B cell (primary cell): ENCODE measurements at regions not wholly inside any gene's neighbourhood (a gene's known extent, or its start where the extent isn't known, plus 50 kb on each side); places are given as distances from the start of the nearest gene placed in this dataset.

Source experiments
- ATAC-seq: fragments of 200-7000 bp; cut with Tn5 transposase; one replicate; pipeline ENCODE4 v1.10.0; 2021; ENCODE audit warnings: low read depth, mild to moderate bottlenecking, moderate number of reproducible peaks, moderate library complexity
- CTCF ChIA-PET: fragments of 350-600 bp; sonication (Branson Sonifier 250); formaldehyde crosslinking; loops from one replicate; lab custom pipeline; 2021; ENCODE audit warnings: antibody characterized with exemption, inconsistent platforms; lab: Charles Lee
- POLR2A ChIA-PET: fragments of 350-600 bp; sonication (Branson Sonifier 250); formaldehyde crosslinking; loops from one replicate; lab custom pipeline; 2021; ENCODE audit warnings: antibody characterized with exemption; lab: Charles Lee
- DNase-seq: peaks from one replicate; pipeline ENCODE4 v3.0.0; 2013
- H2AFZ ChIP-seq: 2 replicates; pipeline ENCODE4 v1.6.1; 2012; ENCODE audit warnings: mild to moderate bottlenecking, low read depth, low read length; ENCODE audit not compliant: insufficient read depth, poor library complexity, severe bottlenecking
- H3K27ac ChIP-seq, 2 donors: 1 replicate in 1 of 2; 2 replicates in 1 of 2; pipeline ENCODE4 v1.5.1; 2012 to 2013; ENCODE audit warnings: low read length in 2 of 2, mild to moderate bottlenecking in 2 of 2, moderate library complexity in 1 of 2
- H3K27me3 ChIP-seq, 4 experiments: fragments of 200-600 bp in 1 of 4; sonication (generic) in 1 of 4; replicated peaks in 1 of 4; 1 replicate in 2 of 4; 2 replicates in 2 of 4; pipeline versions ENCODE4 v1.6.1 to v1.7.0; 2013 to 2016; ENCODE audit warnings: low read length in 3 of 4, mild to moderate bottlenecking in 2 of 4, mixed read lengths in 1 of 4, moderate library complexity in 1 of 4; ENCODE audit not compliant: insufficient read depth in 4 of 4, control insufficient read depth in 3 of 4; ENCODE audit errors: control extremely low read depth in 1 of 4
- H3K36me3 ChIP-seq, 2 experiments: replicated peaks in 1 of 2; 1 replicate in 1 of 2; 2 replicates in 1 of 2; pipeline versions ENCODE4 v1.6.1 to v1.7.1; 2013; ENCODE audit warnings: low read length in 1 of 2; ENCODE audit not compliant: insufficient read depth in 2 of 2, control insufficient read depth in 1 of 2; ENCODE audit errors: control extremely low read depth in 1 of 2, extremely low read depth in 1 of 2
- H3K4me1 ChIP-seq, 2 donors: fragments of 200-600 bp in 1 of 2; sonication (generic) in 1 of 2; 1 replicate in 1 of 2; 2 replicates in 1 of 2; pipeline versions ENCODE4 v1.5.1 to v1.6.1; 2013 to 2017; ENCODE audit warnings: low read length in 2 of 2; ENCODE audit not compliant: control insufficient read depth in 2 of 2, insufficient read depth in 2 of 2
- H3K4me2 ChIP-seq: replicated peaks from 2 replicates; pipeline ENCODE3; 2012; ENCODE audit warnings: mild to moderate bottlenecking, low read depth, low read length; ENCODE audit not compliant: poor library complexity, severe bottlenecking
- H3K4me3 ChIP-seq, 5 experiments: fragments of 200-600 bp in 1 of 5; sonication (generic) in 1 of 5; 1 replicate in 3 of 5; 2 replicates in 2 of 5; pipeline versions ENCODE4 v1.5.1 to v1.7.0; 2011 to 2016; ENCODE audit warnings: low read length in 4 of 5, mild to moderate bottlenecking in 4 of 5, low read depth in 2 of 5, control low read depth in 1 of 5, moderate library complexity in 1 of 5; ENCODE audit not compliant: insufficient read depth in 1 of 5; ENCODE audit errors: control extremely low read depth in 1 of 5, extremely low read depth in 1 of 5
- H3K79me2 ChIP-seq: fragments of 200-600 bp; sonication (generic); one replicate; pipeline ENCODE4 v1.6.0; 2016; ENCODE audit warnings: low read length; ENCODE audit not compliant: control insufficient read depth, insufficient read depth
- H3K9ac ChIP-seq: fragments of 200-600 bp; sonication (generic); 2 replicates; pipeline ENCODE4 v1.6.1; 2017; ENCODE audit warnings: mild to moderate bottlenecking, low read length, moderate library complexity
- H3K9me3 ChIP-seq, 3 donors: one replicate each; pipeline versions ENCODE4 v1.6.1 to v1.7.1; 2013; ENCODE audit warnings: low read length in 2 of 3; ENCODE audit not compliant: control insufficient read depth in 2 of 3, insufficient read depth in 1 of 3; ENCODE audit errors: control extremely low read depth in 1 of 3
- H4K20me1 ChIP-seq: 2 replicates; pipeline ENCODE4 v1.6.0; 2012; ENCODE audit warnings: mild to moderate bottlenecking, low read length; ENCODE audit not compliant: insufficient read depth, control insufficient read depth, poor library complexity, severe bottlenecking
- H3K27ac Mint-ChIP-seq: one replicate; pipeline ENCODE4 v1.8.0; 2021; ENCODE audit warnings: mixed read lengths
- H3K27me3 Mint-ChIP-seq: one replicate; pipeline ENCODE4 v1.8.0; 2021; ENCODE audit warnings: mixed read lengths
- H3K4me1 Mint-ChIP-seq: one replicate; pipeline ENCODE4 v1.8.0; 2021; ENCODE audit warnings: mixed read lengths
- H3K4me3 Mint-ChIP-seq: one replicate; pipeline ENCODE4 v1.8.0; 2021; ENCODE audit warnings: mixed read lengths
- H3K9me3 Mint-ChIP-seq: one replicate; pipeline ENCODE4 v1.8.0; 2022; ENCODE audit warnings: mixed read lengths; ENCODE audit not compliant: insufficient read depth
- EZH2 ChIP-seq: IDR thresholded peaks from 2 replicates; pipeline ENCODE4 v1.6.1; 2012; ENCODE audit warnings: borderline replicate concordance, low read depth, mild to moderate bottlenecking, moderate library complexity, low read length; ENCODE audit not compliant: insufficient read depth, poor library complexity, severe bottlenecking
- WGBS: methylation state at CpG from one replicate; pipeline ENCODE4 v1.1.5; 2013; ENCODE audit warnings: missing lambda C conversion rate; ENCODE audit not compliant: insufficient coverage; 5-methylcytosine and 5-hydroxymethylcytosine counted together
- intact Hi-C: fragments of 100-400 bp; cut with micrococcal nuclease; formaldehyde crosslinking; loops from one replicate; pipeline ENCODE4 v1.10.0; 2022
- TF ChIP-seq, protein P1 (sequence below): fragments of 200-600 bp; IDR thresholded peaks from one replicate; pipeline ENCODE4 v1.8.0; 2022; ENCODE audit warnings: antibody characterized with exemption, mild to moderate bottlenecking

DNA sequence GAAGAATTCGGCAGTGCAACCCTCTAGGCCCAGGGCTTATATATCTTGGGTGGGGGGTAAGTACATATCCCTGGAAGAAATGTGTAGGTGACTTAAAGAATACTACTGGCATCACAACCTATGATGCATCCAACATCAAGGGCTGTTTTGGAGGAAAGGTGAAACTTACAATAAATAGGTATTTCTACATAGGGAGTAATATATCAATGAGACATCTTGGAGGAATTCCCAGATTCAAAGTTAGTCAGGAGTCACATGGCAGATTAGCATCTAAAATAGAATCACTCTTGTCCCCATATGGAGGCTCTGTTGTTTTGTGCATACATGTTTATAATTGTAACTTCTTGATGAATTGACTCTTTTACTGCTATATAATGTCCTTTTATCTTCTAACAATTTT is 375.5 kb downstream of the PAX1 start:
- no peaks in the 10 kb centered on the region for H3K4me1 ChIP-seq
- H3K79me2 ChIP-seq: no peaks in the 10 kb centered on the region
- CTCF ChIA-PET: no interaction called here
- ATAC-seq (no peak), DNase-seq (no peak)
- peaks cover 0 to 1% (median 0%) of the 10 kb centered on the region in 3 donors for H3K9me3 ChIP-seq
- POLR2A ChIA-PET: no interaction called here
- no peaks in the 10 kb centered on the region for H4K20me1 ChIP-seq
- Mint-ChIP-seq H3K9me3 (no peaks in the 10 kb centered on the region), H3K27ac (no peak overlapping the region), H3K4me1 (no peaks in the 10 kb centered on the region), H3K27me3 (no peaks in the 10 kb centered on the region), H3K4me3 (no peak overlapping the region)
- WGBS: no CpG with 5 or more reads among the region's 1 CpG
- H3K36me3 ChIP-seq: no peaks in the 10 kb centered on the region
- no peak for TF ChIP-seq EZH2
- TF ChIP-seq, protein P1, sequence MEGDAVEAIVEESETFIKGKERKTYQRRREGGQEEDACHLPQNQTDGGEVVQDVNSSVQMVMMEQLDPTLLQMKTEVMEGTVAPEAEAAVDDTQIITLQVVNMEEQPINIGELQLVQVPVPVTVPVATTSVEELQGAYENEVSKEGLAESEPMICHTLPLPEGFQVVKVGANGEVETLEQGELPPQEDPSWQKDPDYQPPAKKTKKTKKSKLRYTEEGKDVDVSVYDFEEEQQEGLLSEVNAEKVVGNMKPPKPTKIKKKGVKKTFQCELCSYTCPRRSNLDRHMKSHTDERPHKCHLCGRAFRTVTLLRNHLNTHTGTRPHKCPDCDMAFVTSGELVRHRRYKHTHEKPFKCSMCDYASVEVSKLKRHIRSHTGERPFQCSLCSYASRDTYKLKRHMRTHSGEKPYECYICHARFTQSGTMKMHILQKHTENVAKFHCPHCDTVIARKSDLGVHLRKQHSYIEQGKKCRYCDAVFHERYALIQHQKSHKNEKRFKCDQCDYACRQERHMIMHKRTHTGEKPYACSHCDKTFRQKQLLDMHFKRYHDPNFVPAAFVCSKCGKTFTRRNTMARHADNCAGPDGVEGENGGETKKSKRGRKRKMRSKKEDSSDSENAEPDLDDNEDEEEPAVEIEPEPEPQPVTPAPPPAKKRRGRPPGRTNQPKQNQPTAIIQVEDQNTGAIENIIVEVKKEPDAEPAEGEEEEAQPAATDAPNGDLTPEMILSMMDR: no peak
- no peak overlapping the region for H3K9ac ChIP-seq
- no peaks in the 10 kb centered on the region for H3K27me3 ChIP-seq
- intact Hi-C loops: no loop called here
- H3K4me2 ChIP-seq: no peak overlapping the region
- no peak overlapping the region for H3K27ac ChIP-seq
- H2AFZ ChIP-seq: no peak overlapping the region
- H3K4me3 ChIP-seq: no peak overlapping the region

DNA sequence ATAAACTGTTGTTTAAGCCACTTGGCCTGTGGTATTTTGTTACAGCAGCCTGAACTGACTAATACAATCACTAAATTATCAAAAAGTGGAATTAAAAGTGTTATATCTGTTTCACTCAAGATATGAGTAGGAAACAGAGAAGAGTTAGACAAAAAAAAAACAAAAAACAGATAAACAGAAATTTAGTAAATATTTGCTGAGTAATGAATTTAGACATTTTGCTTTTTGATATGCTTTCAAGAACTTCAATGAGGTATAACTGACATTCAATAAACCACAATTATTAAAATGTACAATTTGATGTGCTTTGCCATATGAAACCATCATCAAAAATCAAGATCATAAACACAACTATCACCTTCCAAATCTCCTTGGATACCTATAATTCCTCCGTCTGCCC is 369.2 kb downstream of the PAX1 start:
- H3K36me3 ChIP-seq: no peaks in the 10 kb centered on the region
- Mint-ChIP-seq H3K27ac (no peak overlapping the region), H3K4me1 (no peaks in the 10 kb centered on the region), H3K9me3 (peaks cover 4% of the 10 kb centered on the region), H3K27me3 (no peaks in the 10 kb centered on the region), H3K4me3 (no peak overlapping the region)
- no peaks in the 10 kb centered on the region for H3K79me2 ChIP-seq
- no peaks in the 10 kb centered on the region for H4K20me1 ChIP-seq
- no peaks in the 10 kb centered on the region for H3K4me1 ChIP-seq
- no peak overlapping the region for H3K4me3 ChIP-seq
- H3K27me3 ChIP-seq: no peaks in the 10 kb centered on the region
- H3K9ac ChIP-seq: no peak overlapping the region
- intact Hi-C loops: no loop called here
- no CpG with 5 or more reads among the region's 1 CpG for WGBS
- no peak for ATAC-seq
- TF ChIP-seq EZH2: no peak
- TF ChIP-seq, protein P1: no peak
- peaks cover 0 to 7% (median 0%) of the 10 kb centered on the region in 3 donors for H3K9me3 ChIP-seq
- no peak for DNase-seq
- no peak overlapping the region for H2AFZ ChIP-seq
- ChIA-PET POLR2A (no interaction called here), CTCF (no interaction called here)
- no peak overlapping the region for H3K4me2 ChIP-seq
- H3K27ac ChIP-seq: no peak overlapping the region
